Nephron (organoid): ENCODE measurements at regions not wholly inside any gene's neighbourhood (a gene's known extent, or its start where the extent isn't known, plus 50 kb on each side); places are given as distances from the start of the nearest gene placed in this dataset.
A peak's percentile ranks its signal among the peaks of the same experiment; 100 is the strongest.

Experiments used
- H3K27ac Mint-ChIP-seq, 3 experiments: 2 replicates each; pipeline ENCODE4 v1.8.0; 2020; ENCODE audit warnings: mixed read lengths in 3 of 3, mild to moderate bottlenecking in 2 of 3, moderate library complexity in 1 of 3
- H3K27me3 Mint-ChIP-seq: 2 replicates; pipeline ENCODE4 v1.8.0; 2021; ENCODE audit warnings: low read depth, mild to moderate bottlenecking, moderate library complexity, mixed read lengths
- H3K36me3 Mint-ChIP-seq: 2 replicates; pipeline ENCODE4 v1.8.0; 2020; ENCODE audit warnings: low read depth, mixed read lengths
- H3K4me1 Mint-ChIP-seq: 2 replicates; pipeline ENCODE4 v1.8.0; 2020; ENCODE audit warnings: mixed read lengths
- H3K4me3 Mint-ChIP-seq, 3 experiments: 2 replicates each; pipeline ENCODE4 v1.8.0; 2020; ENCODE audit warnings: mild to moderate bottlenecking in 3 of 3, mixed read lengths in 3 of 3, moderate library complexity in 2 of 3
- H3K9me3 Mint-ChIP-seq: 2 replicates; pipeline ENCODE4 v1.8.0; 2020; ENCODE audit warnings: mixed read lengths
- TF ChIP-seq, protein P1 (sequence below), 3 experiments: fragments of 200-600 bp; sonication (generic); IDR thresholded peaks; one replicate each; pipeline ENCODE4 v1.5.0; 2021; ENCODE audit warnings: antibody characterized with exemption in 3 of 3; ENCODE audit not compliant: unreplicated experiment in 3 of 3

DNA sequence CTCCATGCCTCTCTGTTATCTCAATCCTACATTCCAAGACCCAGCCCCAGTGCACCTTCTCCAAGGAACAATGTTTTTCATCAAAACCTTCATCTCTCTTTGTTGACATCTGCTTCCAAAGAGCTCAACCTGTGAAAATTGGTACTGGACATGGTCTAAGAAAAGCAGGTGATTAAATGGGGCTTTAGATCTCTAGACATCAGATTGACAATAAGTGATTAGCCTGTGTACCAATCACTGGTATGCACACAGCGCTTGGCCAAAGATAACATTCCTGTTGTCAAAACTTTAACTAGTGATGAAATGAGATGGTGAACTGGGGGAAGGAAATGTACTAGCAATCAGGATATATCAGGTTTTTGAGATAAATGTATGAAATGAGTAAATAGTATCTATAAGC is 183.3 kb downstream of the TDRD15 start:
- no peaks in the 10 kb centered on the region for H3K9me3 Mint-ChIP-seq
- H3K36me3 Mint-ChIP-seq: no peaks in the 10 kb centered on the region
- no peaks in the 10 kb centered on the region for H3K27me3 Mint-ChIP-seq
- H3K27ac Mint-ChIP-seq: no peak overlapping the region
- no peaks in the 10 kb centered on the region for H3K4me1 Mint-ChIP-seq
- TF ChIP-seq, protein P1, sequence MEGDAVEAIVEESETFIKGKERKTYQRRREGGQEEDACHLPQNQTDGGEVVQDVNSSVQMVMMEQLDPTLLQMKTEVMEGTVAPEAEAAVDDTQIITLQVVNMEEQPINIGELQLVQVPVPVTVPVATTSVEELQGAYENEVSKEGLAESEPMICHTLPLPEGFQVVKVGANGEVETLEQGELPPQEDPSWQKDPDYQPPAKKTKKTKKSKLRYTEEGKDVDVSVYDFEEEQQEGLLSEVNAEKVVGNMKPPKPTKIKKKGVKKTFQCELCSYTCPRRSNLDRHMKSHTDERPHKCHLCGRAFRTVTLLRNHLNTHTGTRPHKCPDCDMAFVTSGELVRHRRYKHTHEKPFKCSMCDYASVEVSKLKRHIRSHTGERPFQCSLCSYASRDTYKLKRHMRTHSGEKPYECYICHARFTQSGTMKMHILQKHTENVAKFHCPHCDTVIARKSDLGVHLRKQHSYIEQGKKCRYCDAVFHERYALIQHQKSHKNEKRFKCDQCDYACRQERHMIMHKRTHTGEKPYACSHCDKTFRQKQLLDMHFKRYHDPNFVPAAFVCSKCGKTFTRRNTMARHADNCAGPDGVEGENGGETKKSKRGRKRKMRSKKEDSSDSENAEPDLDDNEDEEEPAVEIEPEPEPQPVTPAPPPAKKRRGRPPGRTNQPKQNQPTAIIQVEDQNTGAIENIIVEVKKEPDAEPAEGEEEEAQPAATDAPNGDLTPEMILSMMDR (IDR thresholded peaks at IDR 0.05; ENCODE audit: unreplicated experiment in 3 of 3): no peak
- H3K4me3 Mint-ChIP-seq: no peak overlapping the region

DNA sequence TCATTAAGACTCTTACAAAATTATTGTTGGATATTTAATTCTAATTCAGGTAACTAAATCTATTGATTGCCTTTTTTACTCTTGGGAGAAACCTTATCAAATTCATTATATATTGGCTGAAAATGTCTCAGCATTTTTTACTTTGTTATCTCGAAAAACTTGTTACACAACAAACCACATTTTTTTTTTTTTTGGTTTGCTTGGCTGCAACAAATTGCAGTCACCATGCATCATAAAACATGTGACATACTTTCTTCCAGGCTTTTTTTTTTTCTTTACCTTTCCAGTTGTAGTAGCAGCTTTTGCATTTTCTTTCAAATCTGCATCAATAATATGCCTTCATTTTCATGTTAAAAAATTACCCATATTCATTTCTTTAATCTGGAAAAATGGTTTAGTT is 186.7 kb downstream of the TDRD15 start:
- no peaks in the 10 kb centered on the region for H3K36me3 Mint-ChIP-seq
- H3K27ac Mint-ChIP-seq: no peak overlapping the region
- H3K4me3 Mint-ChIP-seq: no peak overlapping the region
- H3K9me3 Mint-ChIP-seq: no peaks in the 10 kb centered on the region
- H3K4me1 Mint-ChIP-seq: peaks cover 7% of the 10 kb centered on the region
- TF ChIP-seq, protein P1 (IDR thresholded peaks at IDR 0.05; ENCODE audit: unreplicated experiment in 3 of 3): no peak
- H3K27me3 Mint-ChIP-seq: no peaks in the 10 kb centered on the region

- H3K4me3 Mint-ChIP-seq: no peak overlapping the region
- H3K27me3 Mint-ChIP-seq: peaks cover 16% of the 10 kb centered on the region
- H3K9me3 Mint-ChIP-seq: no peaks in the 10 kb centered on the region
- TF ChIP-seq, protein P1 (IDR thresholded peaks at IDR 0.05; ENCODE audit: unreplicated experiment in 3 of 3): no peak
- H3K27ac Mint-ChIP-seq: peak overlapping the region in 1 of 3 experiments; percentile 20
- no peaks in the 10 kb centered on the region for H3K36me3 Mint-ChIP-seq
- H3K4me1 Mint-ChIP-seq: peaks cover 7% of the 10 kb centered on the region
Measured at GRCh38 chr2:21314322-21314835, 190.6 kb downstream of the TDRD15 start.

GRCh38 chr2:21317131-21317530 is 193.4 kb downstream of the TDRD15 start:
- Mint-ChIP-seq H3K36me3 (no peaks in the 10 kb centered on the region), H3K4me3 (no peak overlapping the region), H3K27me3 (peaks cover 20% of the 10 kb centered on the region), H3K4me1 (peaks cover 7% of the 10 kb centered on the region), H3K27ac (no peak overlapping the region), H3K9me3 (no peaks in the 10 kb centered on the region)
- TF ChIP-seq, protein P1 (IDR thresholded peaks at IDR 0.05; ENCODE audit: unreplicated experiment in 3 of 3): peak; percentile 48 to 71 (median 64)

DNA sequence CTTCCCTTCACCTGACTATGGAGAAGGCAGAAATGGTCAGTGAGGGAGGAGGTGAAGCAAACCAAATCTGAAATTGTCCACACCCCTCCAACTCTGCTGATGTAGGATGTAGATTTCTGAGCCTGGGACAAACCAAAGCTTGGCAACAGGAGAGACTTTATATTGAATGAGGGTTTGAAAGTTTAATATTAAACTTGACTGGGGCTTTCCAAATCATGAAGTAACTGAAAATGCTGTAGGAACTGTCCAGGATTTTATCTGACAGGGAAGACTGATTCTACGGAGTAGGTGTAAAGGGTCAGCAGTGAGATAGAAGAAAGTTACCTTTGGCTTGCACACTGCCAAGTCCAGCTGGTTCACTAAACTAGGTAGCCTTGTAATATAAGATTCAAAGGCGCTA is 194.5 kb downstream of the TDRD15 start:
- no peaks in the 10 kb centered on the region for H3K36me3 Mint-ChIP-seq
- TF ChIP-seq, protein P1 (IDR thresholded peaks at IDR 0.05; ENCODE audit: unreplicated experiment in 3 of 3): no peak
- no peak overlapping the region for H3K4me3 Mint-ChIP-seq
- peaks cover 20% of the 10 kb centered on the region for H3K27me3 Mint-ChIP-seq
- H3K4me1 Mint-ChIP-seq: peaks cover 7% of the 10 kb centered on the region
- H3K9me3 Mint-ChIP-seq: no peaks in the 10 kb centered on the region
- H3K27ac Mint-ChIP-seq: no peak overlapping the region

DNA sequence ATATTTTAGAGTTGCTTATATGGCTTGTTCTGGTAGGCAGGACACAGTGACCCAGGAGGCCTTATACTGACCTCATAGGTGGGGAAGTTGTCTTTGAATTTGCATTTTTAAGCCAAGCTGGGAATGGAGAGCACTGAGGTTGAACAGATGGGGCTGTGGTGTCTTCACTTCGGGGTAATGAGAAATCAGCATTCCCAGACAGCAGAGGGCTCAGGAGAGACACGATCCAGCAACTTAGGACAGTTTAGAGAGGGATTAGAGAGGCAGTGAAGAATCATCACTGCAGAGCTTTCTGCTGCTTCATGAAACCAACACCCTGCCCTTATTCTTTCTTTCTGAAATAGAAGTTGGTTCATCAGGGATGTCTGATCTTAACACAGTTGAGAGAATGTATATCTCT is 202.4 kb downstream of the TDRD15 start:
- Mint-ChIP-seq H3K27ac (no peak overlapping the region), H3K4me1 (no peaks in the 10 kb centered on the region), H3K27me3 (peaks cover 4% of the 10 kb centered on the region), H3K36me3 (no peaks in the 10 kb centered on the region), H3K9me3 (peaks cover 5% of the 10 kb centered on the region), H3K4me3 (no peak overlapping the region)
- TF ChIP-seq, protein P1 (IDR thresholded peaks at IDR 0.05; ENCODE audit: unreplicated experiment in 3 of 3): no peak
